ENCODE measurements at regions not wholly inside any gene's neighbourhood (a gene's known extent, or its start where the extent isn't known, plus 50 kb on each side); places are given as distances from the start of the nearest gene placed in this dataset.

- H4K20me1 ChIP-seq (ENCODE audit: low read depth, low read length): no peaks in the 10 kb centered on the region
- H3F3A ChIP-seq (ENCODE audit: insufficient read depth): no peaks in the 10 kb centered on the region
- H3K27me3 ChIP-seq (ENCODE audit: low read length): no peaks in the 10 kb centered on the region
- no peak overlapping the region for H3K4me2 ChIP-seq (ENCODE audit: low read depth, low read length, poor library complexity, severe bottlenecking)
- H3K9me3 ChIP-seq (ENCODE audit: insufficient read depth, low read length): no peaks in the 10 kb centered on the region
- no peak overlapping the region for H3K27ac ChIP-seq (ENCODE audit: low read depth, low read length)
- no peak overlapping the region for H3K9ac ChIP-seq (ENCODE audit: low read length)
- no peaks in the 10 kb centered on the region for H3K9me2 ChIP-seq (replicated peaks; ENCODE audit: insufficient read depth, low read length)
- H3K79me2 ChIP-seq (ENCODE audit: insufficient read depth, low read length): no peaks in the 10 kb centered on the region
- H2AFZ ChIP-seq (ENCODE audit: low read depth, low read length, severe bottlenecking): peak overlapping the region; percentile 45
- TF ChIP-seq, protein P1, sequence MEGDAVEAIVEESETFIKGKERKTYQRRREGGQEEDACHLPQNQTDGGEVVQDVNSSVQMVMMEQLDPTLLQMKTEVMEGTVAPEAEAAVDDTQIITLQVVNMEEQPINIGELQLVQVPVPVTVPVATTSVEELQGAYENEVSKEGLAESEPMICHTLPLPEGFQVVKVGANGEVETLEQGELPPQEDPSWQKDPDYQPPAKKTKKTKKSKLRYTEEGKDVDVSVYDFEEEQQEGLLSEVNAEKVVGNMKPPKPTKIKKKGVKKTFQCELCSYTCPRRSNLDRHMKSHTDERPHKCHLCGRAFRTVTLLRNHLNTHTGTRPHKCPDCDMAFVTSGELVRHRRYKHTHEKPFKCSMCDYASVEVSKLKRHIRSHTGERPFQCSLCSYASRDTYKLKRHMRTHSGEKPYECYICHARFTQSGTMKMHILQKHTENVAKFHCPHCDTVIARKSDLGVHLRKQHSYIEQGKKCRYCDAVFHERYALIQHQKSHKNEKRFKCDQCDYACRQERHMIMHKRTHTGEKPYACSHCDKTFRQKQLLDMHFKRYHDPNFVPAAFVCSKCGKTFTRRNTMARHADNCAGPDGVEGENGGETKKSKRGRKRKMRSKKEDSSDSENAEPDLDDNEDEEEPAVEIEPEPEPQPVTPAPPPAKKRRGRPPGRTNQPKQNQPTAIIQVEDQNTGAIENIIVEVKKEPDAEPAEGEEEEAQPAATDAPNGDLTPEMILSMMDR (IDR thresholded peaks at IDR 0.05; ENCODE audit: insufficient read depth, low read length, poor library complexity, severe bottlenecking): no peak
- no peak for TF ChIP-seq EZH2phosphoT487 (conservative IDR thresholded peaks at IDR 0.05; ENCODE audit: low read length)
- no peak overlapping the region for H3K4me3 ChIP-seq (ENCODE audit: insufficient read depth, low read length, poor library complexity, severe bottlenecking)
- no peaks in the 10 kb centered on the region; the same call in 1 of the 2 replicates for H3K36me3 ChIP-seq (ENCODE audit: low read length)
These were observed 2301.2 kb downstream of the PCDH9 start for GRCh38 chr13:64928696-64929499.

- Histone ChIP-seq H2AFZ (ENCODE audit: low read depth, low read length, severe bottlenecking) (no peak overlapping the region), H3K9me3 (ENCODE audit: insufficient read depth, low read length) (no peaks in the 10 kb centered on the region), H3F3A (ENCODE audit: insufficient read depth) (no peaks in the 10 kb centered on the region), H3K4me3 (ENCODE audit: insufficient read depth, low read length, poor library complexity, severe bottlenecking) (no peak overlapping the region), H3K9me2 (replicated peaks; ENCODE audit: insufficient read depth, low read length) (no peaks in the 10 kb centered on the region), H3K27me3 (ENCODE audit: low read length) (no peaks in the 10 kb centered on the region), H4K20me1 (ENCODE audit: low read depth, low read length) (no peaks in the 10 kb centered on the region), H3K79me2 (ENCODE audit: insufficient read depth, low read length) (no peaks in the 10 kb centered on the region), H3K9ac (ENCODE audit: low read length) (no peak overlapping the region), H3K27ac (ENCODE audit: low read depth, low read length) (no peak overlapping the region), H3K4me2 (ENCODE audit: low read depth, low read length, poor library complexity, severe bottlenecking) (no peak overlapping the region), H3K36me3 (ENCODE audit: low read length) (no peaks in the 10 kb centered on the region)
- TF ChIP-seq, protein P1 (IDR thresholded peaks at IDR 0.05; ENCODE audit: insufficient read depth, low read length, poor library complexity, severe bottlenecking): no peak
- TF ChIP-seq EZH2phosphoT487 (conservative IDR thresholded peaks at IDR 0.05; ENCODE audit: low read length): no peak
These were observed 2304.4 kb downstream of the PCDH9 start for GRCh38 chr13:64925727-64926126.

DNA sequence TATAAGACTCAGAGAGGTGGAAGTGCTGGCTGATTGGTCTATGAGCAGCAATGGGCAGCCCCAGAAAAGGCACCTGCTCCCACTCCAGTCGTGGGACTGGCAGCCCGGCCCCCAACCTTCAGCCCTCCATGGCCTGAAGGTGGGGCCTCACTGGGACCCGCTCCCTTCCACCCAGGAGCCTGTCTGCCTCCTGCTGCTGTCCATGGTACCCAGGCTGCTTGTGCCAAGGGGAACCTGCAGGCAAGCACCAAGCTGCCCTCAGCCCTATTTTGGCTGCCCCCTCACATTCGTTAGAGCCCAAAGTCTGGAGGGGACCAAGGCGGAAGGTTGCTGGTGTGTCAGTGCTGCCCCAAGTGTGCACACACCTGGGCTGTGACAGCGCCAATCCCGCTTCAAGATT is 2304.9 kb downstream of the PCDH9 start:
- Histone ChIP-seq H3K4me3 (ENCODE audit: insufficient read depth, low read length, poor library complexity, severe bottlenecking) (no peak overlapping the region), H3K27ac (ENCODE audit: low read depth, low read length) (no peak overlapping the region), H2AFZ (ENCODE audit: low read depth, low read length, severe bottlenecking) (no peak overlapping the region), H3K27me3 (ENCODE audit: low read length) (no peaks in the 10 kb centered on the region), H3F3A (ENCODE audit: insufficient read depth) (no peaks in the 10 kb centered on the region), H3K79me2 (ENCODE audit: insufficient read depth, low read length) (no peaks in the 10 kb centered on the region), H3K36me3 (ENCODE audit: low read length) (no peaks in the 10 kb centered on the region), H3K9me2 (replicated peaks; ENCODE audit: insufficient read depth, low read length) (no peaks in the 10 kb centered on the region), H3K9me3 (ENCODE audit: insufficient read depth, low read length) (no peaks in the 10 kb centered on the region), H3K9ac (ENCODE audit: low read length) (no peak overlapping the region), H3K4me2 (ENCODE audit: low read depth, low read length, poor library complexity, severe bottlenecking) (no peak overlapping the region), H4K20me1 (ENCODE audit: low read depth, low read length) (no peaks in the 10 kb centered on the region)
- TF ChIP-seq, protein P1 (IDR thresholded peaks at IDR 0.05; ENCODE audit: insufficient read depth, low read length, poor library complexity, severe bottlenecking): no peak
- no peak for TF ChIP-seq EZH2phosphoT487 (conservative IDR thresholded peaks at IDR 0.05; ENCODE audit: low read length)

Measured in SU-DHL-6 (cell line).